ENCODE measurements at regions not wholly inside any gene's neighbourhood (a gene's known extent, or its start where the extent isn't known, plus 50 kb on each side); places are given as distances from the start of the nearest gene placed in this dataset.
"Not testable (repeated sequence)": the region's sequence is repeated elsewhere in the genome, so short reads cannot be mapped to it uniquely, and the experiment has no call there.

DNA sequence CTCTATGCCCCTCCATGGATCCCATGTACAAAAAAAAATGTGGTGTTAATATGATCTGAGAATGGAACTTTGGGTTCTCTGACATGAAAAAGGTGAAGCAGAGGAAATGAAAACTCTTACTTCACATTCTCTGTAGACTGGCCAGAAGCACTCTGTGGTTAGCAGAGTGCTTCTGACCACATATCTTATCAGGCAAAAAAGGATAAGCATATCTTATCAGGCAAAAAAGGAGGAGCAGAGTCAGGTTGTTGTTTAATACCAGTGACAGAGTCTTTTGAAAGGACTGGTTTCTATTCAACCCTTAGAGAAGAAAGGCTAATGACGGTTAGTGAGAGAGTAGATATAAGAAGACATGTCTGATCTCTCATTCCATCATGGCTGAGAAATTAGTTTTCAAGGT, 1404.8 kb downstream of the SLITRK1 start:
- FAIRE-seq = no peak

DNA sequence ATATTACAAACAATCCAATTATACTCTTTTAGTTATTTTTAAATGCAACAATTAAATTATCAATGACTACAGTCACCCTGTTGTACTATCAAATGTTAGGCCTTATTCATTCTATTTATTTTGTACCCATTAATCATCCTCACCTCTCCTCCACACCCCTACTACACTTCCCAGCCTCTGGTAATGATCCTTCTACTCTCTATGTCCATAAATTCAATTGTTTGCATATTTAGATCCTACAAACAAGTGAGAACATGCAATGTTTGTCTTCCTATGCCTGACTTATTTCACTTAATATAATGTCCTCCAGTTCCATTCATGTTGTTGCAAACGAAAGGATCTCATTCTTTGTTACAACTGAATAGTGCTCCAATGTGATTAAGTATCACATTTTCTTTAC, 1414.6 kb downstream of the SLITRK1 start:
- FAIRE-seq = no peak

DNA sequence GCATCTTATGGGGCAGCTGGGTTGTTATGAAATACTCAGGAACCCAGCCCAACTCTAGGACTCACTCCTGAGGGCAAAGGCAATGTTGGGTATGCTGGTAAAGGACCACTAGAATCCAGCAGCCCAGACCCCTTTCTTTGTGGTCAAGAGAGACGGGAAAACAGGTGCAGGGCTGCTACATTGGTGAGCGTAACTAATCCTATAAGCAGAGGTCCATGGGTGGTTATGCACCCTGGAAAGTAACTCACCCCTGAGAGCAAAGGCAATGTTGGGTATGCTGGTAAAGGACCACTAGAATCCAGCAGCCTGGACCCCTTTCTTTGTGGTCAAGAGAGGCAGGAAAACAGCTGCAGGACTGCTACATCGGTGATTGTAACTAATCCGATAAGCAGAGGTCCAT, 1422.7 kb downstream of the SLITRK1 start:
- FAIRE-seq = not testable (repeated sequence)

DNA sequence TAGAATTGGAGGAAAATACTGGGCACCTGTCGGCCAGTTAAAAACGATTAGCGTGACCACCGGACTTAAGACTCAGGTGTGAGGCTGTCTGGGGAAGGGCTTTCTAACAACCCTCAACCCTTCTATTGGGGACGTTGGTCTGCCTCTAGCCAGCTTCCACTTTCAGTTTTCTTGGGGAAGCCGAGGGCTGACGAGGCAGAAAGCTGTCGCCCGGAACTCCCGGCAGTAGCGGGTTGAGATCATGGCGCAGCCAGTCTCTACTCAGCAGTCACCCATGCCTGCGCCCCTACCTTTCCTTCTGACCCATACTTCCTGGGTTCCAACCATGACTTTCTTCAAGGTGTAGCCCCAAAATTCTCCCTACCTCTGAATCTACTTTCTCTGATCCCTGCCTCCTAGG, 1424.1 kb downstream of the SLITRK1 start:
- FAIRE-seq = no peak

DNA sequence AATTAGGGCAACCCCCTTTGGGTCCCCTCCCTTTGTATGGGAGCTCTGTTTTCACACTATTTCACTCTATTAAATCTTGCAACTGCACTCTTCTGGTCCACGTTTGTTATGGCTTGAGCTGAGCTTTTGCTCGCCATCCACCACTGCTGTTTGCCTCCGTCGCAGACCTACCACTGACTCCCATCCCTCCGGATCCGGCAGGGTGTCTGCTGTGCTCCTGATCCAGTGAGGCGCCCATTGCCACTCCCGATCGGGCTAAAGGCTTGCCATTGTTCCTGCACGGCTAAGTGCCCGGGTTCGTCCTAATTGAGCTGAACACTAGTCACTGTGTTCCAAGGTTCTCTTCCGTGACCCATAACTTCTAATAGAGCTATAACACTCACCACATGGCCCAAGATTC, 1424.7 kb downstream of the SLITRK1 start:
- FAIRE-seq = not testable (repeated sequence)

DNA sequence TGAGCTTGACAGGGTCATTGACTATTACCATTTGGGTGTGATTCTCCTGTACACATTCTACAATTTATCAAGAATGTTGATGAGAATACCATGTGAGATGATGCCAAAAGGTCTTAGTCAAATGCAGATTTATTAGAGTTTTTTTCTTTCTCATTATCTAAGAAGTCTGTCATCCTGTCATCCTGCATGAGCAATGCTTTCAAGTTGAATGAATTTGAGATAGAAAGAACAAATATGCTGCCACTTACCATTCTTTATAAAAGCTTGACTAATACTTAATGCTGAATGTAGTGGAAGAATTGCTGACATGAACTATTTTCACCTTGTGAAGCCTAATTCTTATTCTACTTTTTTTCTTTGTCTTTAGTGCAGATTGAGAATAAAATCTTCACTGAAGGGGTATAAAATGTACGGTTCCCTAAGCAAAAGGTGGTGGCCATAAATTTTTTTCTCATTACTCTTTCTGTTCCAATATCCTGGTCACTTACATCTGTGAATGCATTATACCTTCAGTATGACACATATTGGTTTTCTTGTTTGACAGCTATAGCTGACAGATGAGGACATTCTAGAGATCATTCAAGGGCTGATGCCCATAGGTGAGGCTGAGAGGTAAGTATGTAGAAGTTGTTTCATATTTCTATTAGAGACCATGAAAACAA, 1434.7 kb downstream of the SLITRK1 start:
- no peak for FAIRE-seq

DNA sequence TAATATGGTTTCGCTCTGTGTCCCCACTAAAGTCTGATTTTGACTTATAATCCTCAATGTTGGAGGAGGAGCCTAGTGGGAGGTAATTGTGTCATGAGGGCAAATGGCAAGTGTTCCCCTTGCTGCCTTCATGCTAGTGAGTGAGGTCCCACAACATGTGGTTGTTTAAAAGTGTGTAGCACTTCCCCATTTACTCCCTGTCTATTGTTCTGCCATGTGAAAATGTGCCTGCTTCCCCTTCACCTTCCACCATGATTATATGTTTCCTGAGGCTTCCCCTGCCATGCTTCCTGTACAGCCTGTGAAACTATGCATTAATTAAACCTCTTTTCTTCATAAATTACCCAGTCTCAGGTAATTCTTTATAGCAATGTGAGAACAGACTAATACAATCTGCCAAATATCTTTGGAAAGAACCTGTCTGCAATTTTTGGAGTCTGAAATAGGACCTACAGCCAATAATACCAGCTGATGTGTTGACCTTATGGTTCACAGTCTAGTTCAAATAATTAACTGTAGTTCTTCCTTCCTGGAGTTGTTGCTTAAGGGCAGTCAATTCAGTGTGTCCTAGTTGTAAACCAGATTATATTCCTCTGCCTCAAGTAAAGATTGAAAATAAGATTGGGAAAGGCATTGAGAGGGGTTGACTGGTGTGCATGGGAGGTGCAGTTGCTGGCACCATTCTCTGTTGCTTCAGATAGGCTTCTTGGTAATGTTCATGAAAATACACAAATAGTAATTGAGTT, 1442.9 kb downstream of the SLITRK1 start:
- no peak for FAIRE-seq

DNA sequence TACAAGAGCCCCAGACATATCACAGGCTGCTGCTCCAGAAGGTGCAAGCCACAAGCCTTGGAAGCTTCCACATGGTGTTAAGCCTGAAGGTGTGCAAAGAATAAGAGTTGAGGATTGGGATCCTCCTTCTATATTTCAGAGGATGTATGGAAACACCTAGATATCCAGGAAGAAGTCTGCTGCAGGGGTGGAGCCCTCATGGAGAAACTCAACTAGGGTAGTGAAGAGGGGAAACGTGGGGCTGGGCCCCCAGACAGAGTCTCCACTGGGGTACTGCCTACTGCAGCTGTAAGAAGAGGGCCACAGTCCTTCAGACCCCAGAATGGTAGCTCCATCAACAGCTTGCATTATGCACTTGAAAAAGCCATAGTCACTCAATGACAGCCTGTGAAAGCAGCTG, 1444.0 kb downstream of the SLITRK1 start:
- no peak for FAIRE-seq

DNA sequence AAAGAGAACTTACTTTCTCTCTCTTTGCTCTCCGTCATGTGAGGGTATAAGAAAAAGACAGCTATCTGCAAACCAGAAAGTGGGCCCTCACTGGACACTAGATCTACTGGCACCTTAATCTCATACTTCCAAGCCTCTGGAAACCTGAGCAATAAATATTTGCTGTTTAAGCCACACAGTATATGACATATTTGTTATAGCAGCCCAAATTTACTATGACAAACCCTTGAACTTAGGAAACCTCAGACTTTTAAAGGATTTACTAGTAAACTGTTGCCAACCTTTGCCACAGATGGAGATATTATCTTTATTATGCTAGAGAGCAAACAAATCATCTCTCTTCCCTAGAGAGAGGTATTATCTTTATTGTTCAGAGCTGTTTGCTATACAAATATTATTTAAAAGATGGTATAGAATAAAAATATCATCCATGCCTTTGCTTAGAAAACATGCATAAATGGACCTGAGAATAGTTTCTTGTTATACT, 1446.1 kb downstream of the SLITRK1 start:
- FAIRE-seq = no peak

DNA sequence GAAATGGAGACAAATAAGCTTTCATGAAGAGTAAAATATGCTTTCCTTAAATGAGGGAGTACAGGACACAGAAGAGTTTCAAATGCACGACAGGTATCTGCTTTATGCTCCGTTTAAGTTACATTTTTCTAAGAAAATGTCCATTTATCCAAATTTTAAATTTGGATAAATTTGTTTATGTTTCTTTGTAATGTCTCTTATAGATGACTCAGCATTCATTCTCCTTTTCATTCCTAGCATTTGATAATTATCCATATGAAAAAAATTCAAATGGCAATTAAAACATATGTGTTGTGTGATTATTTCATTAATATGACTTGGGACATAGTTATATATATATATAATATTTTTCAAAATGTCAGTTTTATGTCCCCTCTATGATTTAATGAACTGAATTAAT, 1449.3 kb downstream of the SLITRK1 start:
- FAIRE-seq = peak; percentile 40

DNA sequence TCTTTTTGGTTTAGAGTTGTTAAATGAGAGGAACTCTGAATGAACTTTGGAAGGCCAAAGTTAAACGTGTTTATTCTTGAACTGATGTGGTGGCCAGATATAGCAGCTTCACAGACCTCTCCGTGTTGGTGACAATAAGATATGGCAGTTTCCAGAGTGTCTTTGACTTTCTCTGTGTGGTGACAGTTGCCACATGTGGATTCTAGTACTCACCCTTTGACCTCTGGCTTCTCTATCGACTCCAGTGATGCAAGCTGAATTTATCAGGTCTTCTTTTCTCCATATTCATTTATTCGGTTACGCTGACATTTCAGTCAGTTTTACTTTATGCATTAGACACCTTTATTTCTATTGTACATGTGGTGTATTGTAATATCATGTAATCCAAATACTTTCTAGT, 1469.5 kb downstream of the SLITRK1 start:
- no peak for FAIRE-seq

DNA sequence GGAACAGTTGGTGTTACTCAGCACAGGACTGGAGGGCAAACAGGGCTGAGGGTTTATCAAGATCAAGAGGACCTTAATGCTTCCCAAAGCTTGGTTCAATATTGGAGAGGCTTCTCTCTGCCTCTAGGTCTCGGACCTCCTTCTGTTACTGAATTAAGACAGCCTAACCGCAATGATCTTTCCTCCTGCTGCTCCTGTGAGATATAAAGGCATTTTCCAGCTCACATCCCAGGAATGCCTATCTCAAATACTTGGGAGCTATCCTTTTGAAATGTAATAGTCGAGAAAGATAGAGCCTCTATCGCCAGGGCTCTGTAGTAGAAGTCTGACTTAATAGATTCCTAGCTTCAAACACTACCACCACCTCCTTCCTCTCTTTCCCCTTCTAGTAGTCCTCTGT, 1475.0 kb downstream of the SLITRK1 start:
- FAIRE-seq = no peak

DNA sequence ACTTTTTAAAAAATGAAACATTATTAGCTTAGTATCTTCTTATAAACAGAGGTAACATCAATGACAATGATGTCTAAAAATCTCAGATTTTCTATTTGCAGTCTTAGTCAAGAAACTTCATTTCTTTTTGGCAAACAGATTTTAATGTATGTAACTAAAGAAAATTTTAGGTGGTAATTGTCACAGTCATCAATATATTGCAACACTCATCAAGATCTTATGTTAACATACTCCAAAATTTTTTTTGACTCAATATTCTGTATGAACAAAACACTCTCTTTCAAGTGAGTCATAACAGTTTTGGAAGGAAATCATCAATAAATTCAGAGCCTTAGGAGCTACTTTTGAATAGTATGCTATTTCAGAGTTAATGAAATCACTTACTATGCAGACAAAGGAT, 1507.6 kb downstream of the SLITRK1 start:
- FAIRE-seq = no peak

DNA sequence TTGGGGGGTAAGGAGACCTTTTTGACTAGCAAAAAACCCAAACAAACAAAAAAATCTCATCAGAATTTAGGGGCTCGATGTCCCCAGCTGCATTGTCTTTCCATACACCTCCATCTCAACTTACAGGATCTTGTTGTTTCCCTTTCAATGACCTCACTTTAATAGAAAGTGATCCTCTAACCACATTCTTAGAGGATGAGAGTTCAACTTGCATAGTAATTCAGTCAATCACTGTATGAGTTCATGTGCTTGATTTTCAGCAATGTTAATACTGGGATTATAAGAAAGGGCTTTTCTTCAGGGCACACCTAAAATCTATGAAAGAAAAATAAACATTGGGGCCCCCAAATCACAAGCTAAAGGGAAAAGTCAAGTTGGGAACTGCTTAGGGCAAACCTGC, 1512.0 kb downstream of the SLITRK1 start:
- FAIRE-seq = no peak

DNA sequence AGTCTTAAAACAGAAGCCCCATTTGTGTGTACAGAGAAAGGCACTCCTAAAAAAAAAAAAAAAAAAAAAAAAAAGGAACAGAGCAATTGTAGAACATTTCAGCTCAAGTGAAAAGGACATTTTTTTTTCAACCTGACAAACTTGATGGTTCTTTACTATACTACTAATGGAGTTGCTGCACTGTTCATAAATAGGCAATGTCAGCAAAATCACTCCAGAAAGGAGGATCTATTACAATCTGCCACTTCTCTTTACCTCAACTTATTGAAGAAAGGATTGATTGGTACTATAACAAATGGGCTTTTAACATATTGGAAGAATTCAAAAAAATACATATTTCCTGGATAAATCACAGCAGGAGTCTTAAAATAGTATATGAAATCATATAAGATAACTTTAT, 1517.7 kb downstream of the SLITRK1 start:
- FAIRE-seq = no peak

DNA sequence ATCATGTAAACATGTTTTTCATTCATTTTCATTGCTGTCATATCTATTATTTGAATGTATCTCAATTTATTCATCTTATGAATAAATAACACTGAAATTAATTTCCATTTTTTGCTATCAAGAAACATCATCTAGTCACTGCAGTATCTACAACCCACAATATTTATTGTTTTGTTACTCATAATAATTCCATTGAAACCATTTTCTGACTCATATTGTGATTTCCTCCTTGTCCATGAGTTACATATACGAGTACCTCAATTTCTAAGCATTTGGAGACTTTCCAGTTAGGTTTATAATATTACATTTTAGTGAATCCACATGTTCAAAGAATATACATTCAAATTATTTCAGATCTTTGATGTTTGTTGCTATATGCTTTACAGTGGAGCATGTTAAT, 1524.0 kb downstream of the SLITRK1 start:
- no peak for FAIRE-seq

DNA sequence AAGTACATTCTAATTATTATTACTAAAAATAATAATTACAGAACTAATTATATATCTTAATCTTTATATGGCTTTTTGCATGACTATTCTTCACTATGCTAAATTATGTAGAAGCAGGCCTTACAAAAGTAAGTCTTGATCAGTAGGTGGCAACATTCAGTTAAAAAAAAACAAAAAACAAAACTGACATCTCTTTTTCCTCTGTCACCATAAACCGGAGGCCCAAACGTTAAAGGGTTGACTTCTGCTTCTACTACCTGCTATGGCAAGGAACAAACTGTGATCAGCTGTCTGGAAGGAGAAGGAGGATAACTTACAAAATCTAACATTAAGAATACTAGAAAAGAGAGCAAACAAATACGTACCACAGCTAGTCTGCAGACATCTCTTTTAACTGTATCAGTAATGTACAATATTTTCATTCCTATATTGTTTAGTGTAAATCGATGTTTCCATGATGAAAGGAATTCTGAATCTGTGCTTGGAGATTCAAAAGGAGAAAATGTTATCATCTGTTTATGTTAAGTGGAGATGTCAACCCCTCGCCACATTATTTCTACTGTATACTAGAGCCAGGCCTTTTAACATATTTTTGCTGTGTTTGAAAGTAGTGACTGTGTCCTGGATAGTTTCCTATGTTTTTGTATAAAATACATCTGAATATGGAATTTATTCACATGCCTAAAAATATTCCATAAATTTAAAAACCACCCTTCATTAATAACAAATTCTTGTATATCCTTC, 1525.4 kb downstream of the SLITRK1 start:
- FAIRE-seq = peak; percentile 90

DNA sequence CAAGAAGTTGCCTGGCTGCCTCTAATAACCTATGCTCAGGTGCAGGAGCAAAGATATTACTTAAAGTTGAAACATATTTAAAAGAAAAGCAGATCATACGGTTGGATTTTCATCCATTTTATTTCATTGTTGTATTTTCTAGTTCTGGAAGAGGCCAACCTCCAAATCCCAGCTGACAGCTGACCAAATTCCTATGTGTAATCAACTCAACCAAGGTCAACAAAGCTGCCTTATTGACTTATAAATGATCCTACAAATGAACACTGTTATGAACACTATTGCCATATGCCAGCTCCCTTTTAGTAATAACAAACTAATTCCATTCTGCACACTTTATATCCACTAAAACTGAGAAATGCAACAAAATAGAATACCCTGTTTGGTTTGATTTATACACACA, 1537.4 kb downstream of the SLITRK1 start:
- FAIRE-seq = no peak

DNA sequence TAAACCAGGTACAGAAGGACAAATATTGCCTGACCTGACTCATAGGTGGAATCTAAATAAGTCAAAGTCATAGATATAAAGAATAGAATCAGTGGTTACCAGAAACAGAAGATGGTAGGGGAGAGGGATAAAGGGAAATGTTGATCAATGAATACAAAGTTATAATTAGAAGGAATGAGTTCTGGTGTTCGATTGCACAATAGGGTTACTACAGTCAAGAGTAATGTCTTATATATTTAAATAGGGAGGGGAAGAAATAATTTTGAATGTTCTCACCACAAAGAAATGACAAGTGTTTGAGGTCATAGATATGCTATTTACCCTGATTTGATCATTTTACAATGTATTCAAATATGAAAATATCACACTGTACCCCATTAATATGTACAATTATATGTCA, 1541.2 kb downstream of the SLITRK1 start:
- no peak for FAIRE-seq

DNA sequence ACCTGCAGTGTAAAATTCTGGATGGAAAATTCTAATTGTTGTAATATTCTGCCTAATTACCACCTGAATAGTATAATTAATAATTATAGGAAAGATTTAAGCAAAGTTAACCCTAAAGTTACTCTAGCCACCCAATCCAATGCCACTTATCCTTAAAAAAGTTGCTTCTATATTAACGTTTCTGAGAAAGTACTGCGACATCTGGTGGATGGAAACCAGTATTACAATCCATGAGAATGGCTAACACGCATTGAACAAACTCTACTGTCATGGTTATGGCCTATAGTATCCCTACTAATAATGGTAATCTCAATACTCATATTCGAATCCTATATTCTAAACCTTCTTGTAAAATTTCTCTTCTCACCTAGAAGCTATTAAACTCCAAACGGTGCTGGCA, 1551.8 kb downstream of the SLITRK1 start:
- FAIRE-seq = no peak

DNA sequence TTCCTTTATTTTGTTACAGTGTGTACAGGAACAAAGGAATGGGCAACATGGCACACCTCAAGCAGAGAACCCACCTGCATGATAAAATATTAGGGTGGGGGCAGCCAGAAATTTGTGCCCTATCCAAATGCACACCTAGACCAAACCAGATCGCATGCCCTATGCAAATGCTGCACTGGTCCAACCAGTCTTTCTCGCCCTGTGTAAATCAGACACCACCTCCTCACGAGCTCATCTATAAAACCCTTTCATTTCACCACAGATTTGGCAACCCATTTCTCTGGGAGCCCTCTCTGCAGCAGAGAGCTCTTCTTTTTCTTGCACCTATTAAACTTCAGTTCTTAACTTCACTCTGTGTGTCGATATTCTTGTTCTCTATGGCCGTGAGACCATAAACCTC, 1559.2 kb downstream of the SLITRK1 start:
- no peak for FAIRE-seq

DNA sequence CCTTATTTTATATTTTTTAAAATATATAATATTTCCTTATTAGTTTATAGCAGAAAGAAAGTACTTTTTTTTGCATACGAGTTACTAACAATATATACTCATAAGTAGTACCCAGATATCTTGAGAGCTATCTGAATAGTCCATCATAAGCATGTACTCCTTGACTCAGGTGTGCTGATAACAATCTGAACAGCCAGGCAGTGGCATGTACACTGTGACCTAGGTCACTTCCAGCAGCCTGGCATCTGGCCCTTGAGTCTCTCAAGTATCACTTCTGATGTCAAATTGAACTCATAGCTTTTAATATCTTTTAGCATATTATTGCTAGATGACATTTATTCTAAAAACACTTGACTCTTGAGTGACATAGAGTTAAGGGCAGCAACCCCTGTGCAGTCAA, 1576.7 kb downstream of the SLITRK1 start:
- FAIRE-seq = no peak

DNA sequence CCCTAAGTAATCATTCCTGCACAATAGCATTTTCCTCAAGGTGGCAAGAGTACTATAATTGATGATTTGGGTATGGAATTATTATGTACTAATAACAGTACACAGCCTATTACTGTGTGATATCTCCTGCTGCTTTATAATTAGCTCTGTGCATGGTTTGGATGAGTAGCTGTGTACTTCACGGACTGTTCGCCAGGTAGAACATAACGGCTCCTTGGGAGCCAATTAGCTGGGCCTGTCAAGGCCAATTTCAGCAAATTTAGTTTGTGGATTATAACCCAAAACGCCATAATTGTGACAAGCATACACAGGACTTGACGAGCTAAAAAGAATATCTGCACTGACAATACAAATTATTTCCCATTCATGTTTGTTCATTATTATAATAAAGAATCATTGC, 1584.2 kb downstream of the SLITRK1 start:
- no peak for FAIRE-seq

DNA sequence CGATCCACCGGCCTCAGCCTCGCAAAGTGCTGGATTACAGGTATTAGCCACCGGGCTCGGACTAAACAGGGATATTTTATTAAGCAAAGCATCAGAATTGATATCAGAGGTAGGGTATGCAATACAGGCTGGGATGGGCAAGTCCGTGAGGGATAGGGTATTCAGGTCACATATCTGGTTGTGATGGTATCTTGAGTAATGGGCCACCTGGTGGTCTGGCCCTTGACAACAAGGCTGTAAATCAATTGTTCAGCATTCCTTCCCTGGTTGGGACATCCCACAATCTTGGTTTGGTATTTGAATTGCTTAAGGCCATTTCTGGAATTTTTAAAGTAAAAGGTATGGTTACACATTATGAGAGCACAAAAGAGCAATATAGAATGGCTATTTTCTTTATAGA, 1588.0 kb downstream of the SLITRK1 start:
- FAIRE-seq = no peak

Measured in A204.1 (cell line).